OCI-LY7 (cell line): ENCODE measurements at regions not wholly inside any gene's neighbourhood (a gene's known extent, or its start where the extent isn't known, plus 50 kb on each side); places are given as distances from the start of the nearest gene placed in this dataset.

Experiments
- BruUV-seq: library from RNA; stranded (reverse); fragments of 400-500 nt; replicated peaks from 2 replicates; lab custom pipeline; 2021; lab: Mats Ljungman, UMichigan
- CTCF ChIA-PET: fragments of 300-600 bp; sonication (Branson Sonifier 250); formaldehyde crosslinking; loops from one replicate; lab custom pipeline; 2022; ENCODE audit warnings: antibody characterized with exemption; ENCODE audit not compliant: unreplicated experiment; lab: Charles Lee
- POLR2A ChIA-PET: fragments of 300-600 bp; sonication (Branson Sonifier 250); formaldehyde crosslinking; loops from one replicate; lab custom pipeline; 2022; ENCODE audit warnings: antibody characterized with exemption; lab: Charles Lee
- DNase-seq: peaks from one replicate; pipeline ENCODE4 v3.0.0-alpha.2; 2015; ENCODE audit warnings: low spot score
- H2AFZ ChIP-seq: fragments of 200-600 bp; sonication (generic), shearing (Covaris generic); 2 replicates; pipeline ENCODE4 v1.6.1; 2014; ENCODE audit warnings: mild to moderate bottlenecking, antibody characterized with exemption, low read length, moderate library complexity
- H3K27ac ChIP-seq: fragments of 200-600 bp; sonication (generic); 2 replicates; pipeline ENCODE4 v1.5.1; 2014; ENCODE audit warnings: mixed run types, low read depth, mild to moderate bottlenecking, moderate library complexity, low read length, inconsistent platforms; ENCODE audit not compliant: poor library complexity, severe bottlenecking
- H3K36me3 ChIP-seq: fragments of 200-600 bp; sonication (generic); 2 replicates; pipeline ENCODE4 v1.6.1; 2014; ENCODE audit warnings: mild to moderate bottlenecking, antibody characterized with exemption, low read length, moderate library complexity, mixed read lengths; ENCODE audit not compliant: insufficient read depth
- H3K4me1 ChIP-seq: fragments of 200-600 bp; sonication (generic); 2 replicates; pipeline ENCODE4 v1.5.1; 2014; ENCODE audit warnings: mild to moderate bottlenecking, low read length; ENCODE audit not compliant: insufficient read depth, poor library complexity, severe bottlenecking
- H3K4me2 ChIP-seq: fragments of 200-600 bp; sonication (generic); 2 replicates; pipeline ENCODE4 v1.6.1; 2014; ENCODE audit warnings: mild to moderate bottlenecking, low read length
- H3K4me3 ChIP-seq: fragments of 200-600 bp; sonication (generic); 2 replicates; pipeline ENCODE4 v1.5.1; 2014; ENCODE audit warnings: mild to moderate bottlenecking, low read depth, low read length; ENCODE audit not compliant: poor library complexity, severe bottlenecking
- H3K79me2 ChIP-seq: fragments of 200-600 bp; sonication (generic); 2 replicates; pipeline ENCODE4 v1.6.1; 2016; ENCODE audit warnings: low read depth, mild to moderate bottlenecking, low read length, moderate library complexity, mixed read lengths; ENCODE audit not compliant: insufficient read depth
- H3K9me2 ChIP-seq: fragments of 200-600 bp; sonication (generic); 2 replicates; pipeline ENCODE4 v1.6.1; 2016; ENCODE audit warnings: mild to moderate bottlenecking, low read length, mixed read lengths; ENCODE audit not compliant: insufficient read depth
- H3K9me3 ChIP-seq: fragments of 200-600 bp; sonication (generic); 2 replicates; pipeline ENCODE4 v1.6.1; 2014; ENCODE audit warnings: mild to moderate bottlenecking, mixed run types, low read length, mixed read lengths
- H4K20me1 ChIP-seq: fragments of 200-600 bp; sonication (generic); 2 replicates; pipeline ENCODE4 v1.6.1; 2014; ENCODE audit warnings: mild to moderate bottlenecking, antibody characterized with exemption, low read length, moderate library complexity, mixed read lengths; ENCODE audit not compliant: insufficient read depth
- CTCF ChIP-seq: fragments of 200-600 bp; sonication (generic); conservative IDR thresholded peaks from 2 replicates; pipeline ENCODE4 v1.5.1; 2014; ENCODE audit warnings: mild to moderate bottlenecking, antibody characterized with exemption, low read length, moderate library complexity, mixed read lengths
- EZH2phosphoT487 ChIP-seq: fragments of 200-600 bp; sonication (generic); IDR thresholded peaks from 2 replicates; pipeline ENCODE4 v1.6.1; 2018; ENCODE audit warnings: low read depth, borderline replicate concordance, mild to moderate bottlenecking, mixed run types, antibody characterized with exemption, low read length, moderate library complexity, mixed read lengths
- intact Hi-C: fragments of 100-400 bp; cut with micrococcal nuclease; formaldehyde crosslinking; loops from one replicate; pipeline ENCODE4 v1.10.0; 2022; ENCODE audit not compliant: unreplicated experiment

DNA sequence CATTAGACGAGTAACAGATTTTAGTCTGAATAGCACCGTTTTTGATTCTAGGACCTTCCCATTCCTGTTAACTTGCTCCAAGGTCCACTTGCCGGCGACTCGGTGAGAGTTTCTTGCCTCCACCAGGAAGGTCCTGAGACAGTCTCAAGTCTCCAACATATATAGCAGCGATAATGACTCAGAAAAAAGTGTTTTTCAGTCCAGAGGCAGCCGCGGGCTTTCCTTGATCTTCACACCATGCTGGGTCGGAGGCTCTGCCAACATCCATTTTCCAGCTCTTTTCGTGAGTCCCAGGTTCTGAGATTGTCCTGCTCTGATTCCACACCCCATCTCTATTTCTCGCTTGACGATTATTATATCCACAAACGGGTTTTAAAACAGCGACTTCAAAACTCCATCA, 170.5 kb downstream of the GPX5 start:
- Histone ChIP-seq H3K79me2 (no peaks in the 10 kb centered on the region), H4K20me1 (no peaks in the 10 kb centered on the region), H3K4me1 (no peaks in the 10 kb centered on the region), H3K9me2 (no peaks in the 10 kb centered on the region), H2AFZ (no peak overlapping the region), H3K4me3 (no peak overlapping the region), H3K4me2 (no peak overlapping the region), H3K27ac (no peak overlapping the region), H3K36me3 (no peaks in the 10 kb centered on the region), H3K9me3 (no peaks in the 10 kb centered on the region)
- ChIA-PET POLR2A (no interaction called here), CTCF (no interaction called here)
- no peak for TF ChIP-seq CTCF
- 0 out of 2 replicates have a peak, but pooled peaks have one; percentile 24 for TF ChIP-seq EZH2phosphoT487
- BruUV-seq: no TSS peak
- intact Hi-C loops: no loop called here
- no peak for DNase-seq

GRCh38 chr6:28696682-28697081, 171.0 kb downstream of the GPX5 start:
- DNase-seq: no peak
- Histone ChIP-seq H4K20me1 (no peaks in the 10 kb centered on the region), H3K9me3 (no peaks in the 10 kb centered on the region), H3K4me3 (no peak overlapping the region), H3K9me2 (no peaks in the 10 kb centered on the region), H3K4me2 (no peak overlapping the region), H3K27ac (no peak overlapping the region), H2AFZ (no peak overlapping the region), H3K79me2 (no peaks in the 10 kb centered on the region), H3K4me1 (no peaks in the 10 kb centered on the region), H3K36me3 (no peaks in the 10 kb centered on the region)
- CTCF ChIA-PET: no interaction called here
- BruUV-seq: no TSS peak
- POLR2A ChIA-PET: no interaction called here
- TF ChIP-seq EZH2phosphoT487 (0 out of 2 replicates have a peak, but pooled peaks have one; percentile 13), CTCF (no peak)
- intact Hi-C loops: no loop called here

GRCh38 chr6:28707387-28708282, 182.0 kb downstream of the GPX5 start:
- POLR2A ChIA-PET: interaction anchor here (0.6 to 0.7 kb wide), 5 partner anchors 18 to 534 kb away, joined by 3 to 8 read pairs (median 4); no protein-coding TSS in a partner anchor
- H3K27ac ChIP-seq: no peak overlapping the region

More at GRCh38 chr6:28707387-28708282, 182.0 kb downstream of the GPX5 start:
- intact Hi-C loops: no loop called here
- no peaks in the 10 kb centered on the region for H3K9me2 ChIP-seq
- no peaks in the 10 kb centered on the region for H3K79me2 ChIP-seq
- H3K36me3 ChIP-seq: no peaks in the 10 kb centered on the region
- H2AFZ ChIP-seq: no peak overlapping the region
- BruUV-seq: no TSS peak
- CTCF ChIA-PET: no interaction called here
- H3K4me1 ChIP-seq: no peaks in the 10 kb centered on the region
- no peak overlapping the region for H3K4me3 ChIP-seq
- H3K4me2 ChIP-seq: no peak overlapping the region
- TF ChIP-seq CTCF: no peak
- TF ChIP-seq EZH2phosphoT487: no peak
- DNase-seq: no peak
- H3K9me3 ChIP-seq: 0 out of 2 replicates have a peak, but pooled peaks cover 11% of the 10 kb centered on the region
- no peaks in the 10 kb centered on the region for H4K20me1 ChIP-seq
